H1 (cell line): ENCODE measurements at regions not wholly inside any gene's neighbourhood (a gene's known extent, or its start where the extent isn't known, plus 50 kb on each side); places are given as distances from the start of the nearest gene placed in this dataset.

Source experiments
- CTCF ChIA-PET: fragments of 300-600 bp; sonication (Branson Sonifier 250); formaldehyde crosslinking; loops from one replicate; lab custom pipeline; 2021; ENCODE audit not compliant: partially characterized antibody; lab: Charles Lee
- POLR2A ChIA-PET: fragments of 300-600 bp; sonication (Branson Sonifier 250); formaldehyde crosslinking; loops from one replicate; lab custom pipeline; 2021; ENCODE audit warnings: inconsistent platforms; ENCODE audit not compliant: partially characterized antibody; lab: Charles Lee
- DNase-seq, 2 experiments: peaks; one replicate each; pipeline versions ENCODE4 v3.0.0 to v3.0.0-alpha.2; 2010 to 2022; ENCODE audit warnings: low spot score in 2 of 2, low read depth in 1 of 2, mixed read lengths in 1 of 2
- FAIRE-seq: peaks from 2 replicates; lab custom pipeline; 2011; peaks lifted over from hg19 to GRCh38; lab: Jason Lieb, UNC
- H2AFZ ChIP-seq: 2 replicates; pipeline ENCODE4 v1.8.1; 2012; ENCODE audit warnings: low read length, inconsistent platforms
- H2AK5ac ChIP-seq: 2 replicates; pipeline ENCODE4 v1.6.1; 2013; ENCODE audit warnings: low read depth, low read length
- H2BK120ac ChIP-seq: replicated peaks from 2 replicates; pipeline ENCODE3; 2013; ENCODE audit warnings: low read depth, low read length, inconsistent platforms
- H2BK12ac ChIP-seq: 2 replicates; pipeline ENCODE4 v1.6.1; 2013; ENCODE audit warnings: low read depth, low read length
- H2BK15ac ChIP-seq: 2 replicates; pipeline ENCODE4 v1.6.1; 2013; ENCODE audit warnings: low read length
- H2BK20ac ChIP-seq: 2 replicates; pipeline ENCODE4 v1.6.1; 2013; ENCODE audit warnings: low read length
- H2BK5ac ChIP-seq: 2 replicates; pipeline ENCODE4 v1.6.1; 2013; ENCODE audit warnings: low read depth, low read length
- H3K14ac ChIP-seq: 2 replicates; pipeline ENCODE4 v1.6.1; 2013; ENCODE audit warnings: inconsistent platforms; ENCODE audit not compliant: insufficient read length
- H3K18ac ChIP-seq: 2 replicates; pipeline ENCODE4 v1.6.1; 2013; ENCODE audit warnings: low read length; ENCODE audit errors: extremely low read depth
- H3K23ac ChIP-seq: 2 replicates; pipeline ENCODE4 v1.6.1; 2013; ENCODE audit warnings: inconsistent platforms; ENCODE audit not compliant: insufficient read length
- H3K23me2 ChIP-seq: 2 replicates; pipeline ENCODE4 v1.6.1; 2013; ENCODE audit warnings: low read depth, low read length
- H3K27ac ChIP-seq: 2 replicates; pipeline ENCODE4 v1.6.1; 2011; ENCODE audit warnings: low read depth, low read length, inconsistent platforms
- H3K27me3 ChIP-seq, 4 experiments: replicated peaks in 1 of 4; 1 replicate in 1 of 4; 2 replicates in 3 of 4; pipeline versions ENCODE4 v1.6.1 to v1.8.1; 2011 to 2013; ENCODE audit warnings: low read length in 3 of 4, mild to moderate bottlenecking in 3 of 4, inconsistent platforms in 2 of 4, mixed read lengths in 2 of 4, moderate library complexity in 1 of 4; ENCODE audit not compliant: control insufficient read depth in 3 of 4, insufficient read depth in 3 of 4; ENCODE audit errors: extremely low read depth in 1 of 4
- H3K36me3 ChIP-seq, 4 experiments: 2 replicates each; pipeline versions ENCODE4 v1.6.1 to v1.8.1; 2011 to 2013; ENCODE audit warnings: mild to moderate bottlenecking in 4 of 4, low read length in 3 of 4, moderate library complexity in 2 of 4, control low read depth in 1 of 4, inconsistent platforms in 1 of 4; ENCODE audit not compliant: insufficient read depth in 4 of 4, control insufficient read depth in 2 of 4
- H3K4ac ChIP-seq: replicated peaks from 2 replicates; pipeline ENCODE3; 2013; ENCODE audit warnings: low read length, low read depth, mixed read lengths, inconsistent platforms; ENCODE audit not compliant: insufficient read length
- H3K4me1 ChIP-seq, 4 experiments: replicated peaks in 1 of 4; 1 replicate in 1 of 4; 2 replicates in 3 of 4; pipeline versions ENCODE4 v1.6.1 to v1.8.1; 2011 to 2013; ENCODE audit warnings: low read length in 3 of 4, inconsistent platforms in 2 of 4, mixed read lengths in 1 of 4; ENCODE audit not compliant: insufficient read depth in 4 of 4, control insufficient read depth in 3 of 4
- H3K4me2 ChIP-seq, 2 experiments: 2 replicates each; pipeline versions ENCODE4 v1.6.1 to v1.8.1; 2011 to 2013; ENCODE audit warnings: low read depth in 2 of 2, low read length in 2 of 2, control low read depth in 1 of 2, inconsistent platforms in 1 of 2, mild to moderate bottlenecking in 1 of 2; ENCODE audit not compliant: insufficient read depth in 1 of 2
- H3K4me3 ChIP-seq, 4 experiments: fragments of 200-600, 300-600 bp in 1 of 4; sonication (generic), shearing (Covaris generic), sonication (Bioruptor Twin) in 1 of 4; 2 replicates each; pipeline versions ENCODE4 v1.5.1 to v1.8.1; 2011 to 2016; ENCODE audit warnings: low read length in 4 of 4, low read depth in 3 of 4, control low read depth in 2 of 4, inconsistent platforms in 2 of 4, mild to moderate bottlenecking in 2 of 4, mixed read lengths in 1 of 4, moderate library complexity in 1 of 4; ENCODE audit not compliant: insufficient read depth in 2 of 4; ENCODE audit errors: extremely low read depth in 1 of 4
- H3K56ac ChIP-seq: replicated peaks from 2 replicates; pipeline ENCODE3; 2013; ENCODE audit warnings: low read depth, mild to moderate bottlenecking, mixed read lengths, low read length, inconsistent platforms; ENCODE audit not compliant: insufficient read length
- H3K79me1 ChIP-seq: 2 replicates; pipeline ENCODE4 v1.6.1; 2013; ENCODE audit warnings: low read depth, low read length, control low read depth
- H3K79me2 ChIP-seq, 2 experiments: 2 replicates each; pipeline versions ENCODE4 v1.6.1 to v1.8.1; 2012 to 2013; ENCODE audit warnings: low read length in 2 of 2, mild to moderate bottlenecking in 2 of 2, inconsistent platforms in 1 of 2; ENCODE audit not compliant: insufficient read depth in 2 of 2, control insufficient read depth in 1 of 2
- H3K9ac ChIP-seq, 4 experiments: replicated peaks in 1 of 4; 1 replicate in 1 of 4; 2 replicates in 3 of 4; pipeline versions ENCODE4 v1.6.1 to v1.8.1; 2011 to 2013; ENCODE audit warnings: low read depth in 3 of 4, low read length in 3 of 4, control low read depth in 2 of 4, mild to moderate bottlenecking in 2 of 4, moderate library complexity in 2 of 4, inconsistent platforms in 1 of 4; ENCODE audit errors: extremely low read depth in 1 of 4
- H3K9me3 ChIP-seq, 2 experiments: 2 replicates each; pipeline versions ENCODE4 v1.6.1 to v1.8.1; 2012 to 2013; ENCODE audit warnings: mild to moderate bottlenecking in 2 of 2, moderate library complexity in 2 of 2, control low read depth in 1 of 2, inconsistent platforms in 1 of 2, low read depth in 1 of 2, low read length in 1 of 2, mixed read lengths in 1 of 2; ENCODE audit not compliant: insufficient read depth in 2 of 2
- H4K20me1 ChIP-seq, 2 experiments: replicated peaks in 1 of 2; 2 replicates each; pipeline versions ENCODE3 to v1.8.1; 2011 to 2013; ENCODE audit warnings: inconsistent platforms in 2 of 2, low read length in 2 of 2, mild to moderate bottlenecking in 1 of 2; ENCODE audit not compliant: insufficient read depth in 2 of 2, control insufficient read depth in 1 of 2
- H4K5ac ChIP-seq: 2 replicates; pipeline ENCODE4 v1.6.1; 2013; ENCODE audit warnings: low read length, low read depth, mixed read lengths, inconsistent platforms; ENCODE audit not compliant: insufficient read length
- H4K8ac ChIP-seq: 2 replicates; pipeline ENCODE4 v1.8.0; 2013; ENCODE audit warnings: mild to moderate bottlenecking, moderate library complexity, low read length, inconsistent platforms; ENCODE audit not compliant: insufficient read depth; ENCODE audit errors: extremely low read depth
- H4K91ac ChIP-seq: replicated peaks from 2 replicates; pipeline ENCODE3; 2013; ENCODE audit warnings: low read length, mixed read lengths, inconsistent platforms; ENCODE audit not compliant: insufficient read length
- EZH2 ChIP-seq: fragments of 200-600 bp; sonication (generic); IDR thresholded peaks from 2 replicates; pipeline ENCODE4 v1.7.1; 2012; ENCODE audit warnings: low read depth, mild to moderate bottlenecking, moderate library complexity, low read length, inconsistent platforms; ENCODE audit not compliant: severe bottlenecking
- SRF ChIP-seq: IDR thresholded peaks from 2 replicates; pipeline ENCODE4 v1.6.1; 2011; ENCODE audit warnings: mild to moderate bottlenecking, low read depth, low read length, moderate library complexity
- WGBS, 2 experiments: shearing (Covaris generic) in 1 of 2; methylation state at CpG; one replicate each; pipeline versions ENCODE4 v1.1.6 to v1.1.7; 2013 to 2015; ENCODE audit warnings: low lambda C conversion rate in 2 of 2, mixed read lengths in 2 of 2, inconsistent platforms in 1 of 2, low coverage in 1 of 2, missing lambda C conversion rate in 1 of 2; ENCODE audit not compliant: insufficient replicate concordance in 2 of 2, insufficient coverage in 1 of 2, insufficient read length in 1 of 2; ENCODE audit errors: extremely low coverage in 1 of 2, missing lambda C conversion rate in 1 of 2; 5-methylcytosine and 5-hydroxymethylcytosine counted together

DNA sequence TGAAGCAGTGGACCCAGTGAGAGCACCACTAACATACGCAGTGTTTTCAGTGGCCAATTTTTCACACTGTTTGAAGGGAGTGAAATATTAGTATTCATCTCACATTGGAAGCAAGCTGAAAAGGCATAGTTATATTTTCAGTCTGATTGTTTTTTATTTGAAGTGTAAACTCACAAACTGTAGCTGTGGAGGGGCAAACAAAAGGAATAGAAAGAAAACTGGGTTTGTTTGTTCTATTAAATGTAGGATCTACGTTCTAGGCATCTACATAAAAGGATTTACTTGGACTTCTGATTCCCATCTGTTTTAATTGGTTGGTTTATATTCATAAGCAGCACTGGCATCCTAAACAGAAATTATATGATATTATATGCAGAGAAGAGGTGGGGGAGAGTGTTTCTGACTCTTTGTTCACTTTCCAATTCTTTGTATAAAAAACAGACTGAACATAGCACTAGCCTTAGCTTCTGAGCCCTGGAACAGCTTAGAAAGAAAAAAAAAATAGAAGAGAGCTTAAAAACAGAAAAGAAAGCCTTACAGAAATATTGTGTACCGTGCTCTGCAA is 447.8 kb upstream of the KCND2 start:
- no peaks in the 10 kb centered on the region for H3K23me2 ChIP-seq
- no peak overlapping the region for H2AFZ ChIP-seq
- H3K4me1 ChIP-seq, result no peaks in the 10 kb centered on the region
- POLR2A ChIA-PET, result no interaction called here
- no peaks in the 10 kb centered on the region for H3K79me2 ChIP-seq
- no peaks in the 10 kb centered on the region for H4K20me1 ChIP-seq
- H2BK12ac ChIP-seq, result no peak overlapping the region
- no peak overlapping the region for H2BK15ac ChIP-seq
- WGBS, 2 experiments, result 90% methylated on average over 3 of the region's 3 CpGs; no CpG with 5 or more reads in 1 of the 2 experiments
- H2BK120ac ChIP-seq, result no peak overlapping the region
- no peak overlapping the region for H4K91ac ChIP-seq
- no peak overlapping the region for H3K4me2 ChIP-seq
- H3K14ac ChIP-seq, result no peak overlapping the region
- DNase-seq, result no peak
- no peaks in the 10 kb centered on the region for H3K27me3 ChIP-seq
- no peaks in the 10 kb centered on the region for H3K9me3 ChIP-seq
- no peak overlapping the region for H3K4me3 ChIP-seq
- no peak overlapping the region for H3K23ac ChIP-seq
- H3K36me3 ChIP-seq, result no peaks in the 10 kb centered on the region
- H3K79me1 ChIP-seq, result no peaks in the 10 kb centered on the region
- CTCF ChIA-PET, result interaction anchor here (0.6 kb wide), 1 partner anchor 13 kb away, joined by 3 read pairs; no protein-coding TSS in a partner anchor
- H3K9ac ChIP-seq, result no peak overlapping the region
- H2BK20ac ChIP-seq, result no peak overlapping the region
- no peak for FAIRE-seq
- H3K27ac ChIP-seq, result no peak overlapping the region
- H2AK5ac ChIP-seq, result no peak overlapping the region
- H3K56ac ChIP-seq, result no peak overlapping the region
- H3K18ac ChIP-seq, result no peak overlapping the region
- H4K5ac ChIP-seq, result no peak overlapping the region
- H4K8ac ChIP-seq, result no peak overlapping the region
- no peak overlapping the region for H3K4ac ChIP-seq
- H2BK5ac ChIP-seq, result no peak overlapping the region
- TF ChIP-seq SRF, result no peak
- no peak for TF ChIP-seq EZH2
